HCT116 (cell line): ENCODE measurements at regions not wholly inside any gene's neighbourhood (a gene's known extent, or its start where the extent isn't known, plus 50 kb on each side); places are given as distances from the start of the nearest gene placed in this dataset.

ENCODE experiments used
- ATAC-seq: fragments of 200-7000 bp; cut with Tn5 transposase; 2 replicates; pipeline ENCODE4 v1.9.1; 2020; ENCODE audit warnings: mild to moderate bottlenecking, moderate library complexity
- BruUV-seq: library from RNA; stranded (reverse); fragments of 400-500 nt; replicated peaks from 2 replicates; lab custom pipeline; 2021; lab: Mats Ljungman, UMichigan
- CTCF ChIA-PET: fragments of 300-600 bp; sonication (Branson Sonifier 250); formaldehyde crosslinking; loops from one replicate; lab custom pipeline; 2021; ENCODE audit warnings: antibody characterized with exemption; lab: Charles Lee
- POLR2A ChIA-PET: fragments of 300-600, 350-600 bp; sonication (Branson Sonifier 250); formaldehyde crosslinking; loops from one replicate; lab custom pipeline; 2021; ENCODE audit warnings: antibody characterized with exemption; lab: Charles Lee
- RAD21 ChIA-PET, 2 experiments: fragments of 300-600 bp; sonication (Branson Sonifier 250); formaldehyde crosslinking; loops; one replicate each; lab custom pipeline; 2023; ENCODE audit warnings: low total read pairs in 2 of 2; ENCODE audit not compliant: uncharacterized antibody in 2 of 2, unreplicated experiment in 2 of 2, low non-redundant PET in 1 of 2; lab: Charles Lee
- DNase-seq: peaks from one replicate; pipeline ENCODE4 v3.0.0-alpha.2; 2010; ENCODE audit warnings: low read depth, low spot score
- H2AFZ ChIP-seq: fragments of 200-600 bp; shearing (Covaris generic), sonication (generic); 2 replicates; pipeline ENCODE4 v1.6.1; 2017; ENCODE audit warnings: low read depth, mixed run types, mixed read lengths, antibody characterized with exemption, low read length; ENCODE audit not compliant: poor library complexity, severe bottlenecking
- H3K27ac ChIP-seq: 2 replicates; pipeline ENCODE4 v1.5.1; 2012; ENCODE audit warnings: low read depth, low read length
- H3K27me3 ChIP-seq: fragments of 200-600 bp; sonication (generic); 2 replicates; pipeline ENCODE4 v1.6.1; 2016; ENCODE audit warnings: mixed run types, low read length, mixed read lengths; ENCODE audit not compliant: insufficient read depth
- H3K36me3 ChIP-seq, 2 experiments: fragments of 200-500 bp in 1 of 2; fragments of 200-600 bp in 1 of 2; sonication (Bioruptor generic) in 1 of 2; sonication (generic) in 1 of 2; 2 replicates each; pipeline versions ENCODE4 v1.5.1 to v1.6.1; 2014 to 2016; ENCODE audit warnings: low read length in 2 of 2, inconsistent platforms in 1 of 2, mixed read lengths in 1 of 2, mixed run types in 1 of 2; ENCODE audit not compliant: insufficient read depth in 2 of 2, control insufficient read depth in 1 of 2
- H3K4me1 ChIP-seq, 2 experiments: fragments of 200-600 bp in 1 of 2; sonication (generic) in 1 of 2; 2 replicates each; pipeline versions ENCODE4 v1.5.1 to v1.6.1; 2012 to 2017; ENCODE audit warnings: low read length in 2 of 2, inconsistent platforms in 1 of 2, mild to moderate bottlenecking in 1 of 2, mixed read lengths in 1 of 2, mixed run types in 1 of 2, moderate library complexity in 1 of 2; ENCODE audit not compliant: insufficient read depth in 2 of 2, control insufficient read depth in 1 of 2
- H3K4me2 ChIP-seq: fragments of 200-600 bp; sonication (generic); 2 replicates; pipeline ENCODE4 v1.6.1; 2017; ENCODE audit warnings: mixed run types, low read length, mixed read lengths
- H3K4me3 ChIP-seq, 2 experiments: fragments of 200-600 bp in 1 of 2; sonication (generic) in 1 of 2; replicated peaks in 1 of 2; 2 replicates each; pipeline ENCODE4 v1.5.1; 2011 to 2016; ENCODE audit warnings: low read length in 2 of 2, control low read depth in 1 of 2, low read depth in 1 of 2, mild to moderate bottlenecking in 1 of 2, mixed read lengths in 1 of 2, mixed run types in 1 of 2
- H3K79me2 ChIP-seq: fragments of 200-600 bp; sonication (generic); 2 replicates; pipeline ENCODE4 v1.6.1; 2017; ENCODE audit warnings: mild to moderate bottlenecking, mixed run types, low read length, moderate library complexity, mixed read lengths; ENCODE audit not compliant: insufficient read depth
- H3K9ac ChIP-seq: fragments of 200-600 bp; sonication (generic); 2 replicates; pipeline ENCODE4 v1.6.1; 2016; ENCODE audit warnings: low read length, mixed read lengths
- H3K9me2 ChIP-seq: fragments of 200-600 bp; sonication (generic), shearing (Covaris generic); 2 replicates; pipeline ENCODE4 v1.6.1; 2017; ENCODE audit warnings: mixed run types, mild to moderate bottlenecking, moderate library complexity; ENCODE audit not compliant: insufficient read depth
- H3K9me3 ChIP-seq, 2 experiments: fragments of 200-500 bp in 1 of 2; fragments of 200-600 bp in 1 of 2; sonication (Bioruptor generic) in 1 of 2; sonication (generic) in 1 of 2; 2 replicates each; pipeline ENCODE4 v1.6.1; 2014 to 2017; ENCODE audit warnings: low read length in 2 of 2, mixed read lengths in 2 of 2, inconsistent platforms in 1 of 2, low read depth in 1 of 2, mild to moderate bottlenecking in 1 of 2, mixed run types in 1 of 2, moderate library complexity in 1 of 2; ENCODE audit not compliant: control insufficient read depth in 1 of 2, insufficient read depth in 1 of 2
- H4K20me1 ChIP-seq: fragments of 200-600 bp; sonication (generic), shearing (Covaris generic); 2 replicates; pipeline ENCODE4 v1.6.1; 2017; ENCODE audit warnings: mixed run types, mild to moderate bottlenecking, moderate library complexity; ENCODE audit not compliant: insufficient read depth
- ATF3 ChIP-seq: IDR thresholded peaks from 2 replicates; pipeline ENCODE4 v1.6.1; 2012
- CBX3 ChIP-seq: IDR thresholded peaks from 2 replicates; pipeline ENCODE4 v1.6.1; 2012; ENCODE audit warnings: low read depth
- CEBPB ChIP-seq: IDR thresholded peaks from 2 replicates; pipeline ENCODE4 v1.6.1; 2012; ENCODE audit warnings: low read depth
- EGR1 ChIP-seq: IDR thresholded peaks from 2 replicates; pipeline ENCODE4 v1.6.1; 2012; ENCODE audit warnings: low read depth
- ELF1 ChIP-seq: IDR thresholded peaks from 2 replicates; pipeline ENCODE4 v1.6.1; 2012; ENCODE audit warnings: low read depth, borderline replicate concordance
- EZH2 ChIP-seq: fragments of 200-600 bp; sonication (generic); IDR thresholded peaks from 2 replicates; pipeline ENCODE4 v1.6.1; 2017; ENCODE audit warnings: antibody characterized with exemption, mixed run types
- EZH2phosphoT487 ChIP-seq: fragments of 200-600 bp; IDR thresholded peaks from 2 replicates; pipeline ENCODE4 v1.6.1; 2018; ENCODE audit warnings: antibody characterized with exemption, borderline replicate concordance
- POLR2A ChIP-seq: IDR thresholded peaks from 2 replicates; pipeline ENCODE4 v1.7.0; 2011; ENCODE audit warnings: borderline replicate concordance; ENCODE audit not compliant: insufficient read depth, insufficient read length; ENCODE audit errors: extremely low read depth
- POLR2AphosphoS5 ChIP-seq: IDR thresholded peaks from 2 replicates; pipeline ENCODE4 v1.6.1; 2011; ENCODE audit warnings: mild to moderate bottlenecking, low read depth, low read length, moderate library complexity
- RAD21 ChIP-seq: IDR thresholded peaks from 2 replicates; pipeline ENCODE4 v1.6.1; 2012; ENCODE audit warnings: low read depth, mild to moderate bottlenecking
- REST ChIP-seq: IDR thresholded peaks from 2 replicates; pipeline ENCODE4 v1.6.1; 2012; ENCODE audit warnings: low read depth
- SP1 ChIP-seq: IDR thresholded peaks from 2 replicates; pipeline ENCODE4 v1.6.1; 2012; ENCODE audit warnings: low read depth
- SRF ChIP-seq: IDR thresholded peaks from 2 replicates; pipeline ENCODE4 v1.6.1; 2012; ENCODE audit warnings: low read depth
- TCF7L2 ChIP-seq: IDR thresholded peaks from 2 replicates; pipeline ENCODE4 v1.7.0; 2011; ENCODE audit warnings: borderline replicate concordance, inconsistent platforms; ENCODE audit not compliant: insufficient read depth, insufficient read length; ENCODE audit errors: extremely low read depth
- YY1 ChIP-seq: IDR thresholded peaks from 2 replicates; pipeline ENCODE4 v1.6.1; 2011; ENCODE audit warnings: low read length, low read depth, moderate library complexity, mild to moderate bottlenecking; ENCODE audit not compliant: insufficient replicate concordance; ENCODE audit errors: extremely low read depth
- ZNF274 ChIP-seq: fragments of 200-500 bp; sonication (Bioruptor generic); IDR thresholded peaks from 2 replicates; pipeline ENCODE4 v1.6.1; 2014; ENCODE audit warnings: mild to moderate bottlenecking, low read depth, low read length, inconsistent platforms
- intact Hi-C: fragments of 100-400 bp; cut with micrococcal nuclease; formaldehyde crosslinking; loops from 2 replicates; pipeline ENCODE4 v1.10.0; 2022
- TF ChIP-seq, protein P1 (sequence below): IDR thresholded peaks from 2 replicates; pipeline ENCODE4 v1.6.1; 2011; ENCODE audit warnings: mild to moderate bottlenecking, low read length, moderate library complexity; ENCODE audit not compliant: insufficient replicate concordance; ENCODE audit errors: extremely low read depth

DNA sequence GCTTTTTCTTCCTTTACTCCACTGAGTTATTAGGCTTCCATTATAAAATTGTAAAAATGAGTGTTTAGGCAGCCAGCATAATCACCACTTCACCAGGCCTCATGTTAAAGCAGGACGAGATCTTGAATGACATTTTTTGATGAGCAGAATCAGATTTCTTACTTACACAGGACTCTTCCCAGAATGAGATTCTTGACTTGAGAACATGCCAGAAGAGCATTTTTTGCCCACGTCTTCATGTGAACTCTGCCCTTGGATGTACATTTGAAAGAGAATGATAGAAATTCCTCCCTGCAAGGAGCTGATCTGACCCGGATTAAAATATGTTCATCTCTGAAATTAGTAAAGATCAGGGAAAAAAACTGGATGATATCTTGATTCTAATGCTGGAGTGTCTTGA, 212.1 kb upstream of the ADRA1B start (continued):
- TF ChIP-seq REST (no peak), SP1 (no peak), POLR2A (no peak), TCF7L2 (no peak), ATF3 (no peak), CEBPB (no peak), EZH2 (no peak)
- TF ChIP-seq, protein P1, sequence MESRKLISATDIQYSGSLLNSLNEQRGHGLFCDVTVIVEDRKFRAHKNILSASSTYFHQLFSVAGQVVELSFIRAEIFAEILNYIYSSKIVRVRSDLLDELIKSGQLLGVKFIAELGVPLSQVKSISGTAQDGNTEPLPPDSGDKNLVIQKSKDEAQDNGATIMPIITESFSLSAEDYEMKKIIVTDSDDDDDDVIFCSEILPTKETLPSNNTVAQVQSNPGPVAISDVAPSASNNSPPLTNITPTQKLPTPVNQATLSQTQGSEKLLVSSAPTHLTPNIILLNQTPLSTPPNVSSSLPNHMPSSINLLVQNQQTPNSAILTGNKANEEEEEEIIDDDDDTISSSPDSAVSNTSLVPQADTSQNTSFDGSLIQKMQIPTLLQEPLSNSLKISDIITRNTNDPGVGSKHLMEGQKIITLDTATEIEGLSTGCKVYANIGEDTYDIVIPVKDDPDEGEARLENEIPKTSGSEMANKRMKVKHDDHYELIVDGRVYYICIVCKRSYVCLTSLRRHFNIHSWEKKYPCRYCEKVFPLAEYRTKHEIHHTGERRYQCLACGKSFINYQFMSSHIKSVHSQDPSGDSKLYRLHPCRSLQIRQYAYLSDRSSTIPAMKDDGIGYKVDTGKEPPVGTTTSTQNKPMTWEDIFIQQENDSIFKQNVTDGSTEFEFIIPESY = no peak
- TF ChIP-seq, all 23 proteins: peak for 0

DNA sequence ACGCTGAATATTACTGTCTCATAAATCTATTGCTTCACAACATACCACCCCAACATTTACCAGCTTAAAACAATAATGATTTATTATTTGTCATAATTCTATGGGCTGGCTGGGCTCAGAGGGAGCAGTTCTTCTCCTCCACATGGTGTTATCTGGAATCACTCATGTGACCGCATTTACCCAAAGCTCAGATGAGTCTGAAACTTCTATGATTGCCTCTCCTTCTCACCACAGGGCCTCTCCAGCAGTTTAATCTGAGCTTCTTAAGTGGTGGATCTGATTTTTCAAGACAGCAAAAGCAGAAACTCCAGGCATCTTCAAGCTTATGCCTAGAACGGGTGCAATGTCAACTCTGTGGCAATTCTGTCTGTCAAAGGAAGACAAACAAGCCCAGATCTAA, 210.3 kb upstream of the ADRA1B start:
- H3K27me3 ChIP-seq = no peaks in the 10 kb centered on the region; the same call in 1 of the 2 replicates
- BruUV-seq = no TSS peak
- H4K20me1 ChIP-seq = no peaks in the 10 kb centered on the region
- no peaks in the 10 kb centered on the region for H3K4me1 ChIP-seq
- no peak for ATAC-seq
- no peaks in the 10 kb centered on the region for H3K36me3 ChIP-seq
- CTCF ChIA-PET = no interaction called here
- no peak overlapping the region for H3K9ac ChIP-seq
- no peaks in the 10 kb centered on the region for H3K9me2 ChIP-seq
- RAD21 ChIA-PET = no interaction called here
- peaks cover 0 to 3% of the 10 kb centered on the region in 2 experiments; a peak in 1 of 4 replicates for H3K9me3 ChIP-seq
- DNase-seq = no peak
- POLR2A ChIA-PET = no interaction called here
- no peak overlapping the region for H3K4me2 ChIP-seq
- no peaks in the 10 kb centered on the region for H3K79me2 ChIP-seq
- no peak overlapping the region for H2AFZ ChIP-seq
- no peak overlapping the region for H3K4me3 ChIP-seq
- intact Hi-C loops = no loop called here
- no peak overlapping the region for H3K27ac ChIP-seq
- TF ChIP-seq RAD21 (no peak), SP1 (no peak), POLR2AphosphoS5 (no peak), ZNF274 (no peak), CEBPB (no peak), POLR2A (no peak), EGR1 (no peak), SRF (no peak), EZH2phosphoT487 (no peak), EZH2 (no peak), ELF1 (no peak), ATF3 (no peak), CBX3 (no peak), YY1 (no peak)
- TF ChIP-seq, protein P1 = no peak
